Immature natural killer cell (primary cell): ENCODE measurements at regions not wholly inside any gene's neighbourhood (a gene's known extent, or its start where the extent isn't known, plus 50 kb on each side); places are given as distances from the start of the nearest gene placed in this dataset.

Source experiments
- DNase-seq, 3 donors: peaks; one replicate each; pipeline ENCODE4 v3.0.0; 2022; ENCODE audit warnings: mixed read lengths in 1 of 3
- H3K27ac Mint-ChIP-seq, 6 donors: one replicate each; pipeline ENCODE4 v1.8.0; 2020; ENCODE audit warnings: mixed read lengths in 6 of 6, mild to moderate bottlenecking in 5 of 6, inconsistent platforms in 4 of 6, moderate library complexity in 3 of 6
- H3K27me3 Mint-ChIP-seq, 3 donors: one replicate each; pipeline ENCODE4 v1.8.0; 2020 to 2021; ENCODE audit warnings: low read depth in 3 of 3, mild to moderate bottlenecking in 3 of 3, mixed read lengths in 3 of 3, moderate library complexity in 3 of 3, inconsistent platforms in 1 of 3
- H3K36me3 Mint-ChIP-seq, 3 donors: one replicate each; pipeline ENCODE4 v1.8.0; 2020; ENCODE audit warnings: mixed read lengths in 3 of 3, inconsistent platforms in 2 of 3, mild to moderate bottlenecking in 2 of 3
- H3K4me1 Mint-ChIP-seq, 2 donors: one replicate each; pipeline ENCODE4 v1.8.0; 2020; ENCODE audit warnings: inconsistent platforms in 2 of 2, mild to moderate bottlenecking in 2 of 2, mixed read lengths in 2 of 2, moderate library complexity in 1 of 2
- H3K4me3 Mint-ChIP-seq, 5 donors: one replicate each; pipeline ENCODE4 v1.8.0; 2020; ENCODE audit warnings: mild to moderate bottlenecking in 5 of 5, mixed read lengths in 5 of 5, inconsistent platforms in 3 of 5, moderate library complexity in 3 of 5
- H3K9me3 Mint-ChIP-seq, 6 donors: one replicate each; pipeline ENCODE4 v1.8.0; 2020; ENCODE audit warnings: mild to moderate bottlenecking in 6 of 6, mixed read lengths in 6 of 6, inconsistent platforms in 4 of 6, moderate library complexity in 3 of 6

GRCh38 chr17:77741109-77741508, 217.4 kb upstream of the TNRC6C start:
- H3K4me1 Mint-ChIP-seq, result no peaks in the 10 kb centered on the region
- H3K36me3 Mint-ChIP-seq, result no peaks in the 10 kb centered on the region
- H3K27ac Mint-ChIP-seq, result no peak overlapping the region
- H3K9me3 Mint-ChIP-seq, result no peaks in the 10 kb centered on the region
- H3K27me3 Mint-ChIP-seq, result peaks cover 0 to 6% (median 3%) of the 10 kb centered on the region in 3 donors
- DNase-seq, result peak in 2 of 3 donors; percentile 7 to 15
- H3K4me3 Mint-ChIP-seq, result no peak overlapping the region

- Mint-ChIP-seq H3K27ac (no peak overlapping the region), H3K4me1 (no peaks in the 10 kb centered on the region), H3K36me3 (no peaks in the 10 kb centered on the region), H3K27me3 (peaks cover 1 to 6% (median 2%) of the 10 kb centered on the region in 3 donors), H3K9me3 (no peaks in the 10 kb centered on the region), H3K4me3 (no peak overlapping the region)
- DNase-seq, result no peak
These were observed 215.9 kb upstream of the TNRC6C start for GRCh38 chr17:77742579-77742978.

- peaks cover 1 to 8% (median 2%) of the 10 kb centered on the region in 3 donors for H3K27me3 Mint-ChIP-seq
- no peaks in the 10 kb centered on the region for H3K4me1 Mint-ChIP-seq
- no peak overlapping the region for H3K4me3 Mint-ChIP-seq
- H3K9me3 Mint-ChIP-seq, result no peaks in the 10 kb centered on the region
- H3K27ac Mint-ChIP-seq, result no peak overlapping the region
- no peak for DNase-seq
- no peaks in the 10 kb centered on the region for H3K36me3 Mint-ChIP-seq
These were observed 214.2 kb upstream of the TNRC6C start for GRCh38 chr17:77744066-77744988.

GRCh38 chr17:77745702-77746101, 212.8 kb upstream of the TNRC6C start:
- no peaks in the 10 kb centered on the region for H3K36me3 Mint-ChIP-seq
- DNase-seq, result no peak
- peaks cover 1 to 8% (median 2%) of the 10 kb centered on the region in 3 donors for H3K27me3 Mint-ChIP-seq
- H3K4me1 Mint-ChIP-seq, result no peaks in the 10 kb centered on the region
- no peak overlapping the region for H3K27ac Mint-ChIP-seq
- no peak overlapping the region for H3K4me3 Mint-ChIP-seq
- H3K9me3 Mint-ChIP-seq, result no peaks in the 10 kb centered on the region

GRCh38 chr17:77746393-77746792, 212.1 kb upstream of the TNRC6C start:
- DNase-seq, result no peak
- H3K4me1 Mint-ChIP-seq, result no peaks in the 10 kb centered on the region
- no peaks in the 10 kb centered on the region for H3K9me3 Mint-ChIP-seq
- no peak overlapping the region for H3K4me3 Mint-ChIP-seq
- H3K27me3 Mint-ChIP-seq, result peaks cover under 1 to 8% (median 2%) of the 10 kb centered on the region in 3 donors
- H3K27ac Mint-ChIP-seq, result no peak overlapping the region
- no peaks in the 10 kb centered on the region for H3K36me3 Mint-ChIP-seq

GRCh38 chr17:77746896-77747554, 211.5 kb upstream of the TNRC6C start:
- no peak for DNase-seq
- no peak overlapping the region for H3K27ac Mint-ChIP-seq
- peaks cover 0 to 8% (median 2%) of the 10 kb centered on the region in 3 donors for H3K27me3 Mint-ChIP-seq
- H3K4me1 Mint-ChIP-seq, result no peaks in the 10 kb centered on the region
- no peaks in the 10 kb centered on the region for H3K36me3 Mint-ChIP-seq
- no peaks in the 10 kb centered on the region for H3K9me3 Mint-ChIP-seq
- H3K4me3 Mint-ChIP-seq, result no peak overlapping the region

GRCh38 chr17:77748436-77748835, 210.1 kb upstream of the TNRC6C start:
- H3K27ac Mint-ChIP-seq, result no peak overlapping the region
- H3K36me3 Mint-ChIP-seq, result no peaks in the 10 kb centered on the region
- no peaks in the 10 kb centered on the region for H3K9me3 Mint-ChIP-seq
- H3K27me3 Mint-ChIP-seq, result peaks cover 0 to 6% (median 2%) of the 10 kb centered on the region in 3 donors
- H3K4me1 Mint-ChIP-seq, result no peaks in the 10 kb centered on the region
- no peak for DNase-seq
- no peak overlapping the region for H3K4me3 Mint-ChIP-seq

GRCh38 chr17:77749321-77749751, 209.2 kb upstream of the TNRC6C start:
- H3K9me3 Mint-ChIP-seq, result no peaks in the 10 kb centered on the region
- H3K4me1 Mint-ChIP-seq, result no peaks in the 10 kb centered on the region
- DNase-seq, result no peak
- H3K27me3 Mint-ChIP-seq, result peaks cover 0 to 4% (median 4%) of the 10 kb centered on the region in 3 donors
- H3K4me3 Mint-ChIP-seq, result no peak overlapping the region
- H3K36me3 Mint-ChIP-seq, result no peaks in the 10 kb centered on the region
- H3K27ac Mint-ChIP-seq, result no peak overlapping the region

GRCh38 chr17:77749989-77750388, 208.5 kb upstream of the TNRC6C start:
- Mint-ChIP-seq H3K36me3 (peaks cover 0 to 4% (median 0%) of the 10 kb centered on the region in 3 donors), H3K4me1 (no peaks in the 10 kb centered on the region), H3K27ac (no peak overlapping the region), H3K4me3 (no peak overlapping the region), H3K9me3 (no peaks in the 10 kb centered on the region), H3K27me3 (peaks cover 0 to 6% (median 6%) of the 10 kb centered on the region in 3 donors)
- no peak for DNase-seq

- no peak for DNase-seq
- H3K27ac Mint-ChIP-seq, result no peak overlapping the region
These were observed 208.0 kb upstream of the TNRC6C start for GRCh38 chr17:77750427-77751043.

GRCh38 chr17:77753246-77753645, 205.3 kb upstream of the TNRC6C start:
- no peak for DNase-seq
- Mint-ChIP-seq H3K4me1 (no peaks in the 10 kb centered on the region), H3K27ac (no peak overlapping the region), H3K36me3 (peaks cover 0 to 4% (median 0%) of the 10 kb centered on the region in 3 donors), H3K4me3 (no peak overlapping the region), H3K27me3 (peaks cover 0 to 6% (median 4%) of the 10 kb centered on the region in 3 donors), H3K9me3 (no peaks in the 10 kb centered on the region)

More at GRCh38 chr17:77750427-77751043, 208.0 kb upstream of the TNRC6C start:
- H3K36me3 Mint-ChIP-seq, result peaks cover 0 to 4% (median 0%) of the 10 kb centered on the region in 3 donors
- no peaks in the 10 kb centered on the region for H3K9me3 Mint-ChIP-seq
- H3K4me3 Mint-ChIP-seq, result no peak overlapping the region
- peaks cover 0 to 6% (median 6%) of the 10 kb centered on the region in 3 donors for H3K27me3 Mint-ChIP-seq
- H3K4me1 Mint-ChIP-seq, result no peaks in the 10 kb centered on the region

- Mint-ChIP-seq H3K4me3 (no peak overlapping the region), H3K36me3 (peaks cover 0 to 4% (median 0%) of the 10 kb centered on the region in 3 donors), H3K27me3 (peaks cover 0 to 6% (median 4%) of the 10 kb centered on the region in 3 donors), H3K9me3 (no peaks in the 10 kb centered on the region), H3K27ac (no peak overlapping the region), H3K4me1 (no peaks in the 10 kb centered on the region)
- no peak for DNase-seq
These were observed 204.7 kb upstream of the TNRC6C start for GRCh38 chr17:77753691-77754245.

- H3K9me3 Mint-ChIP-seq, result no peaks in the 10 kb centered on the region
- H3K4me1 Mint-ChIP-seq, result no peaks in the 10 kb centered on the region
- no peak overlapping the region for H3K27ac Mint-ChIP-seq
- H3K4me3 Mint-ChIP-seq, result no peak overlapping the region
- peaks cover 0 to 4% (median 4%) of the 10 kb centered on the region in 3 donors for H3K27me3 Mint-ChIP-seq
- no peak for DNase-seq
- peaks cover 0 to 4% (median 0%) of the 10 kb centered on the region in 3 donors for H3K36me3 Mint-ChIP-seq
These were observed 203.5 kb upstream of the TNRC6C start for GRCh38 chr17:77754956-77755355.
